NCI-H128 (cell line): ENCODE measurements at regions not wholly inside any gene's neighbourhood (a gene's known extent, or its start where the extent isn't known, plus 50 kb on each side); places are given as distances from the start of the nearest gene placed in this dataset.

ENCODE experiments used
- DNase-seq: peaks from one replicate; lab custom pipeline; 2025; ENCODE audit not compliant: unreplicated experiment; lab: John Stamatoyannopoulos, UW

- no peak for DNase-seq
Observed at GRCh38 chr3:194801461-194802432, 116.1 kb downstream of the FAM43A start.

GRCh38 chr3:194804796-194805195, 119.1 kb downstream of the FAM43A start:
- DNase-seq = no peak

- no peak for DNase-seq
Observed at GRCh38 chr3:194805546-194805945, 119.9 kb downstream of the FAM43A start.

GRCh38 chr3:194806991-194807630, 121.4 kb downstream of the FAM43A start:
- no peak for DNase-seq

- DNase-seq = no peak
Observed at GRCh38 chr3:194808640-194809097, 123.0 kb downstream of the FAM43A start.

- no peak for DNase-seq
Observed at GRCh38 chr3:194809382-194809781, 123.7 kb downstream of the FAM43A start.

- DNase-seq = no peak
Observed at GRCh38 chr3:194810076-194810475, 124.4 kb downstream of the FAM43A start.

- DNase-seq = no peak
Observed at GRCh38 chr3:194811118-194811517, 125.4 kb downstream of the FAM43A start.

- DNase-seq = no peak
Observed at GRCh38 chr3:194812176-194812575, 126.5 kb downstream of the FAM43A start.

GRCh38 chr3:194814878-194815357, 129.2 kb downstream of the FAM43A start:
- DNase-seq = no peak

GRCh38 chr3:194816748-194817591, 131.3 kb downstream of the FAM43A start:
- no peak for DNase-seq

- no peak for DNase-seq
Observed at GRCh38 chr3:194817592-194817930, 131.9 kb downstream of the FAM43A start.

GRCh38 chr3:194817936-194818335, 132.3 kb downstream of the FAM43A start:
- no peak for DNase-seq

GRCh38 chr3:194824100-194824499, 138.4 kb downstream of the FAM43A start:
- DNase-seq = no peak

- no peak for DNase-seq
Observed at GRCh38 chr3:194824701-194825111, 139.0 kb downstream of the FAM43A start.

GRCh38 chr3:194826594-194826993, 140.9 kb downstream of the FAM43A start:
- no peak for DNase-seq

GRCh38 chr3:194827486-194827885, 141.8 kb downstream of the FAM43A start:
- DNase-seq = no peak

- DNase-seq = no peak
Observed at GRCh38 chr3:194828116-194828515, 142.4 kb downstream of the FAM43A start.

- no peak for DNase-seq
Observed at GRCh38 chr3:194828926-194829325, 143.2 kb downstream of the FAM43A start.

- DNase-seq = no peak
Observed at GRCh38 chr3:194830401-194830800, 144.7 kb downstream of the FAM43A start.

- no peak for DNase-seq
Observed at GRCh38 chr3:194830978-194831377, 145.3 kb downstream of the FAM43A start.
